ENCODE measurements at regions not wholly inside any gene's neighbourhood (a gene's known extent, or its start where the extent isn't known, plus 50 kb on each side); places are given as distances from the start of the nearest gene placed in this dataset.

- ATAC-seq: no peak
Observed at GRCh38 chr4:36734334-36734733, 452.9 kb downstream of the DTHD1 start.

DNA sequence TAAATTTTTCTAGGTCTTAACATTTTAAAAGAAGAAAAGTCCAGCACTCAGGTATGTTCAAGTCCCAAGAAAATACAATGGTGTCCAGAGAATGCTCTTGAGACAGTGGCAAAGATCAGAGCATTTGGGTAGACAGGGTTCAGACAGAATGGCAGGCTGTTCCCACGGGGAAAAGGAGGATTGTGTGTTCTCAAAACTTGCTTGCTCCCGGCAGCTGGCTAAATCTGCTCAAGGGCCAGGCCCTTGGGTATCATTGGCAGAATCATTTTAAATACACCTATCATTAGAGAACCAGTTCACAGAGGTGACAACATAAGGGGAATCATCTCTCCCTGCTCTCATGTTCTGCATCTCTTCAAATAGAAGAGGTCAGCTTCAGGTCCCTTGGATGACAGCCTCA, 456.3 kb downstream of the DTHD1 start:
- ATAC-seq: no peak

- ATAC-seq: no peak
Observed at GRCh38 chr4:36740796-36741310, 459.4 kb downstream of the DTHD1 start.

DNA sequence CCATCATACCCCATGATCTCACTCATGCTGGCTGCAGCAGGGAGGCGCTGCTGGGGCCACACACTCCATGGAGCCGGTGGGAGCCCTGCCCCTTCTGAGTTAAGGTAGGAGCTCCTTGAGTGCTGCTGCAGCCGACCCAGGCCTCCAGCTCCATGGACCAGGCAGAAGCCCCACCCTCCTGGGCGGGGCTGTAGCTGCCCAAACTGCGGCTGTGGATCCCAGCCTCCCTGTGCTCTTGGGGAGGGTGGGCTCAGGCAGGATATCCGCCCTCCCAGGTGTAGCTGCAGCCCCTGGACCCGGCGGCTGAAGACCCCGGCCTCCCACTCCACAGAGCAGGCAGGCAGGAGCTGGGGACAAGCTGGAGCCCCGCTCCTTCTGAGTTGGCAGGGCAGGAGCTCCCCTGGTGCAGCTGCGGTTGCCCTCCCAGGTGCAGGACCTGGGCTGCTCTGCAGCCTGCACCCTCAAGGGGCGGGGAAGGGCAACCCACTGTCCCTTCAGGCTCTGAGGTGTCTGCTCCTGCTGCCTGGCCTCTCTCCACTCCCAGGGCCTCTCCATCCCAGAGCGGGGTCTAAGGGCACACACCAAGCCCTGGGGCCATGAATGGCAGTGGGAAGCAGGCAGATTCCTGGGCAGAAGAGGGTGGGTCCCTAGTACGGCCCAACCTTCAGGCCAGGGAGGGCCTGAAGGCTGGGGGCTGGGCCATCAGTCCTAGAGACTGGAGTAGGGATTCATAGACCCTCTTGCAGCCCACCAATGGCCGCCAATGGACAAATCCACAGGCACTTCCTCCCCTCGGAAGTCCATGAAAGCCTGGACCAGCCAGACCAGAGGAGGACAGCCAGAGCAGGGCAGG, 466.1 kb downstream of the DTHD1 start:
- no peak for ATAC-seq

- ATAC-seq: no peak
Observed at GRCh38 chr4:36753048-36753447, 471.6 kb downstream of the DTHD1 start.

DNA sequence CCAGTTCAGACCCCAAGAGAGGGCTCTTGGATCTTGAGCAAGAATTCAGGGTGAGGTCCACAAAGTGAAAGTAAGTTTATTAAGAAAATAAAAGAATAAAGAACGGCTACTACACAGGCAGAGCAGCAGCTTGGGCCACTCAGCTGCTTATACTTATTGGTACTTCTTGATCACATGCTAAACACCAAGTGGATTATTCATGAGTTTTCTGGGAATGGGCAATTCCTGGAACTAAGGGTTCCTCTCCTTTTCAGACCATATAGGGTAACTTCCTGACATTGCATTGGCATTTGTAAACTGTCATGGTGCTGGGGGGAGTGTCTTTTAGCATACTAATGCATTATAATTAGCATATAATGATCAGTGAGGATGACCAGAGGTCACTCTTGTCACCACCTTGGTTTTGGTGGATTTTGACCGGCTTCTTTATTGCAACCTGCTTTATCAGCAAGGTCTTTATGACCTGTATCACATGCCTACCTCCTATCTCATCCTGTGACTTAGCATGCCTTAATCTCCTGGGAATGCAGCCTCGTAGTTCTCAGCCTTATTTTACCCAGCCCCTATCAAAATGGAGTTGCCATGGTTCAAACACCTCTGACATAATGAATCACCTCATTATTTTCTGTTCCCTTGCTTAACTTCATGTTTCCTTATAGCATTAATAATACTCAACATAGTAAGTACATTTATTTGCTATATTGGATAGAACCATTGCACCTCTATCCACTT, 476.3 kb downstream of the DTHD1 start:
- no peak for ATAC-seq

GRCh38 chr4:36758312-36759178, 477.1 kb downstream of the DTHD1 start:
- no peak for ATAC-seq

GRCh38 chr4:36761607-36762006, 480.2 kb downstream of the DTHD1 start:
- no peak for ATAC-seq

- ATAC-seq: no peak
Observed at GRCh38 chr4:36763814-36764213, 480.7 kb upstream of the NWD2 start.

- no peak for ATAC-seq
Observed at GRCh38 chr4:36767596-36767995, 476.9 kb upstream of the NWD2 start.

- ATAC-seq: no peak
Observed at GRCh38 chr4:36771411-36772153, 473.0 kb upstream of the NWD2 start.

GRCh38 chr4:36772154-36772516, 472.4 kb upstream of the NWD2 start:
- no peak for ATAC-seq

DNA sequence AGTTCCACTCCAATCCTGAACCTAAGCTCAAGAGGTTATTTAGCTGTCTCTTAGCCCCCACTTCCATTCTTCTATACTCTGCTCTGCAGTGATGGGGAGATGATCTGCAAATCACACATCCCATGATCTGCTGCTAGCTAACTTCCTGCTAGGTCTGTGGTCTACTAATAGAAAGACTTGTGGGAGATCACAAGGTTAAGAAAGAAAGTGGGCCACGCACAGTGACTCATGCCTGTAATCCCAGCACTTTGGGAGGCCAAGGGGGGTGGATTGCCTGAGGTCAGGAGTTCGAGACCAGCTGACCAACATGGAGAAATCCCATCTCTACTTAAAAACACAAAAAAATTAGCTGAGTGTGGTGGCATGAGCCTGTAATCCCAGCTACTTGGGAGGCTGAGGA, 471.1 kb upstream of the NWD2 start:
- no peak for ATAC-seq

- no peak for ATAC-seq
Observed at GRCh38 chr4:36775544-36775943, 469.0 kb upstream of the NWD2 start.

- no peak for ATAC-seq
Observed at GRCh38 chr4:36779601-36780000, 464.9 kb upstream of the NWD2 start.

GRCh38 chr4:36785973-36786372, 458.6 kb upstream of the NWD2 start:
- no peak for ATAC-seq

DNA sequence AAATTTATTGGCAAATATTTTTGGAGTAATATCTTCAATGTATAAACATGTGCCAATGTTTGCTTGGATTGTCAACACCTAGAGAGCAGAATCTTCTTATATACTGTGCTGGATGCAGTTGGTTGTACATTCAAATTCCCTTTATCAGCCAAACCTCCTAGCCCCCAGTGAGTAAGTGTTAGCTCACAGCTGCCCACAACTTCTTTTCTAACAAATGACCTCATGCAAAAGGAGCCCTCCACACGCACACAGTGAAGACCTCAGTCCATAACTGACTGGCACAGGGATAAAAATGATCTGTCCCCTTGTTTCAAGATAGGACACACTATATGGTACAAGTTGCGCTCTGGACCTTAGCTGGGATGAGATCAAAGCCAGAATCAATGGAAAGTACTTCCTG, 458.0 kb upstream of the NWD2 start:
- ATAC-seq: no peak

- ATAC-seq: no peak
Observed at GRCh38 chr4:36794716-36795115, 449.8 kb upstream of the NWD2 start.

DNA sequence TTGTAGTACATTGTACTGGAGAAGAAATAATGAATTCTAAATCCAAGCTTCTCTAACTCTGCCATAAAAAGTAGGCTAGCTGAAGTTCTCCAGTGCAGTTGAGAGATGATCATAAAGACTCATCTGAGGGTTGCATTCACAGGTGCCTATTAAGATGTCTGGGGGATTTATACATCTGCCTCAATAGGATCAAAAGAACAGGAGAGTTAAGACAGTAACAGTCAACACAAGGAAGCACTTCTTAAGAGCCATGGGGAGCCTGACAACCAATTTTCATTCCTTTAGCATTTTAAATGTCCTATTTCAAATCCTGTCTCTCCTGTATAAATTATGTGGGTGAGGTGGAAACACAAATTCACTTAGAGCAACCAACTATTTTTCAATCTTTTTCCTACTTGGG, 432.4 kb upstream of the NWD2 start:
- no peak for ATAC-seq

DNA sequence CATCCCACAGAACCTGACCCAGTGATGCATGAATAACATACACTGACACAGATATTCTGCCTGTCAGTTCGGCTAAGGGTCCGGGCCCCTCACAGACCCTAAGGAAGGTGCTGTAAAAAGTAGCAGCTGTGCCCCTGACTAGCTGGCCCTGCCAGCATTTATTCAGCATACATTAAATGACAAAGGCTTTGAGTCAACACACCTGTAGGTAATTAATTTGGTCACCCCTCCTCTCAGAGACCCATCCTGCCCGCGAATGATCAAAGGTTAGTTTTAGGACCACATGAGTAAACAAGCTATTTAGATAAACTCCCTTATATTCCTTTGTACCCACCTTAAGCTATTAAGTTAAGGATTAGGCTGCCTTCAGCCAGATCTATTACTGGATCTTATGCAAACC, 429.0 kb upstream of the NWD2 start:
- ATAC-seq: no peak

DNA sequence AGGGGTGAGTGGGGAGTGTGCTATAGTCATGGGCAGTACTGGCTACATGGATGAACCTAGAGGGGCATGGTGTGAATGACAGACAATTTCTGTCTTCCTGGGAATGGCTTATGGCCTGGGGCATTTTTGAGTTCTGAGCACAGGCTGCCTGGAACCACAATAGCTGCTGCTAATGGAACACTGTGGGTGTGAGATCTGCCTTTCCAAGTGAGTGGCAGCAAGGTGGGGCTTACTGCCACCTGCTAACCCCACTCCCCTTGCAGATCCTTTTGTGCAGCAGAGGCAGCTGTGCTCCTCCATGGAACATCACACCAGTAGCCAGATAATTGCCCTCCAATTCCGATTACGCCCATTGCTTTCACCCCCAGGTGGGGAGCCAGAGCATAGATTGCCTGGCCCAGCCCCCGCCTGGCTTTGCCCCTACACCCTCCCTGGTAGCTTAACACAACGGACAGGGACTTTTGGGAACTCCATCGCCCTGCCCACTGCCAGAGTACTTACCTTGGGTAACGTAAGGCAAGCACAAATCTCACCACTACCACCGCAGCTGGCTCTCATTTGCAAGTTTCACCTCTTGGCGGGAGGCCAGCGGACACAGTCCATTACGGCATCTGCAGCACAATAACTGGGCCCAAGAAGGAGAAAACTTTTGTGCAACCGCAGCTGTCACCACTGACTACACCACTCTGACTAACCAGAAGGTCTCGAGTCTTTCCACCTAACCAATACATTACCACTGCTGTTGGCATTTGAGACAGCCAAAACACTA, 421.2 kb upstream of the NWD2 start:
- no peak for ATAC-seq

DNA sequence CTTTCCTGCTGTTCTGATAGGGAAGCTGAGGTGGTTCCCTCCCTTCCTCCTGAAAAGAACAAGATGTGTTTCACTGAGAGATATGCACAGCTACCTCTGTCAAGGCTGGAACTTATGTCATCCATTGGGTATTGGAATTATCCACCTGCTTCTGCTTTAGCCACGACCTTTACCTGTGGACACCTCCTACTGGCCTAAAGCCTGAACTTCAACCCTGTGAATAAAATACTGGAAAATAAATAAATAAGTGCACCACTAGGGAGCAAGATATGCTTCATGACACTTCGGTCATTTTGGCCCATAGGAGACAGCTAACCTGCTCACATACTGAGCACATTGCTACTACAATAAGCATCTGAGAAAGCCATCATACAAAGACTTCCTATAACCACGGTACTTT, 419.9 kb upstream of the NWD2 start:
- ATAC-seq: no peak
